HG03460 (cell line): ENCODE measurements at regions not wholly inside any gene's neighbourhood (a gene's known extent, or its start where the extent isn't known, plus 50 kb on each side); places are given as distances from the start of the nearest gene placed in this dataset.

Experiments
- ATAC-seq: cut with Tn5 transposase; IDR thresholded peaks from one replicate; pipeline ENCODE4 v1.9.1; 2021; ENCODE audit not compliant: unreplicated experiment

DNA sequence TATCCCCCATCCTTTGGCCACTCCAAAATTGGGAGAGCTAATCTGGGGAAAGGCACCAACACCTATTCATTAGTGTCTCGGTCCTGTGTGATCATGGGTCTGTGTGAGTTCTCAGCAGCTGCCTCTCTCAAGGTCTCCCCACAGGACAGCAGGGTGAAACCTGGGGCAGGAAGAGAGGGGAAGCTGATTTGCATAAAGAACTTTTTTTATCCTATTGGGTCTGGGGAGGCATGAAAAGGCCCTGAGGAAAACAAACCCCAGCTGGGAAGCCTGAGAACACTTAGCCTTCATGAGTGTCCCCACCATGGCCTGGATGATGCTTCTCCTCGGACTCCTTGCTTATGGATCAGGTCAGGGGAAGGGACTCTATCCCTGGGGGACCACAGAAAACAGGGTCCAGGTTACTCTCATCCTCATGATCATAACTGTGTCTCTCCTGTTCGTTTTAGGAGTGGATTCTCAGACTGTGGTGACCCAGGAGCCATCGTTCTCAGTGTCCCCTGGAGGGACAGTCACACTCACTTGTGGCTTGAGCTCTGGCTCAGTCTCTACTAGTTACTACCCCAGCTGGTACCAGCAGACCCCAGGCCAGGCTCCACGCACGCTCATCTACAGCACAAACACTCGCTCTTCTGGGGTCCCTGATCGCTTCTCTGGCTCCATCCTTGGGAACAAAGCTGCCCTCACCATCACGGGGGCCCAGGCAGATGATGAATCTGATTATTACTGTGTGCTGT, 116.0 kb upstream of the TOP3B start:
- ATAC-seq = no peak

GRCh38 chr22:22097727-22098228, 115.2 kb upstream of the TOP3B start:
- ATAC-seq = no peak

- no peak for ATAC-seq
Measured at GRCh38 chr22:22094921-22095320, 112.3 kb upstream of the TOP3B start.

DNA sequence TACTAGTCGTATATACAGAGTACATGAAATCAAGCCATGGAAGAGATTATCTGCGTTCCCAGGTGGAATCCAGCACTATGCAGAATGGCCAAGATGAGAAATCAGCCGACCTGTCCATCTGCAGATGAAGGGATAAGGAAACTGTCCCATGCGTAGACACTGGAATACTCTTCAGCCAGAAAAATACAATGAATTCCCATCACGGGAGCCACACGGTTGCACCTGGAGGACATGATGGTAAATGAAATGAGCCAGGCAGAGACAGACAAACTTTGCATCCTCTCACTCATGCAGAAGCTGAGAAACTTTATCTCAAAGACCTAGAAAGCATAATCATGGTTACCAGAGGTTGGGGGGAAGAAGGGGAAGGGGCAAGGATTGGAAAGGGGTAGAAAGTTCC, 111.9 kb upstream of the TOP3B start:
- ATAC-seq = no peak

- no peak for ATAC-seq
Measured at GRCh38 chr22:22093743-22094142, 111.2 kb upstream of the TOP3B start.

DNA sequence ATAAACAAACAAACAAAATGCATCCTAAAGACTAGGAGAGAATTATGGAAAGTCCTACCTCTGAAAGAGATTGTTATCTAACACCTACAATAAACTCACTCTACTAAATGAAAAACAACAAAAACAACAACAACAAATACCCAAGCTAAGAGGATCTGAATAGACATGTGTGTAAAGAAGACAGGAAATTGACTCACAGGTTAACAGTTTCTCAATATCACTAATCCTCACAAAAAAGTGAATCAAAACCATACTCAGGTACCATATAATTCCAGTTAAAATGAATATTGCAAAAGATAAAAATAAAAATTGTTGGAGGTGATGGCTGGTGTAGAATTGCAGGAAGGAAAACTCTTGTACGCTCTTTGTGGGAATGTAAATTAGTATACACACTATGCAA, 110.4 kb upstream of the TOP3B start:
- ATAC-seq = no peak

GRCh38 chr22:22092101-22092500, 109.5 kb upstream of the TOP3B start:
- no peak for ATAC-seq

- no peak for ATAC-seq
Measured at GRCh38 chr22:22091400-22091878, 108.9 kb upstream of the TOP3B start.

DNA sequence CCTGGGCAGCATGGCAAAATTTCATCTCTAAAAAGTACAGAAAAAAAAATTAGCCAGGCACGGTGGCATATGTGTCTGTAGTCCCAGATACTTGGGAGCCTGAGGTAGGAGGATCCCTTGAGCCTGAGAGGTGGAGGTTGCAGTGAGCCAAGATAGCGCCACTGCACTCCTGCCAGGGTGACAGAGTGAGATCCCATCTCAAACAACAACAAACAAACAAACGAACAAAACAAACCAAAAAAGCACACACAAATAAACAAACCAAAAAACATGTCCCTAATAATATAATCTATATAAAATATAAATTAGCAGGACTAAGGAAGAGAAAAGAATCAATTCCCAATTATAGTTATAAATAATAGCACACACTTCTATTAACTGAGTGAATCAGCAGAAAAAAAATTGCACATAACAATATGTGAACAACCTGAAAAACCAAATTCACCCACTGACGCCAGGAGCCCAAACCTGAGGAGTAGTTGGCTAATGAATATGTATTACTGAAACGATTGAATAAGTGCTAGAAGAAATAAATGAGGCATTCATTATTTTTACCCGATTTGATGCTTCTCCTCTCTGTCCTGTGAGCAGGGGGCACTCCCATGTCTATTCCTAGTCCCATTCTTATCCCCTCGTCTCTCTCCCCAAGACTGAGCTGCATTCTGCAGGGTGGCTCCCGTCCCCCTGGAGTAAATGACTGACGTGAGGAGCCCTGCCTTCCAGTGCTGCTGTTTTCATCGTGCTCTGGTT, 108.2 kb upstream of the TOP3B start:
- no peak for ATAC-seq

DNA sequence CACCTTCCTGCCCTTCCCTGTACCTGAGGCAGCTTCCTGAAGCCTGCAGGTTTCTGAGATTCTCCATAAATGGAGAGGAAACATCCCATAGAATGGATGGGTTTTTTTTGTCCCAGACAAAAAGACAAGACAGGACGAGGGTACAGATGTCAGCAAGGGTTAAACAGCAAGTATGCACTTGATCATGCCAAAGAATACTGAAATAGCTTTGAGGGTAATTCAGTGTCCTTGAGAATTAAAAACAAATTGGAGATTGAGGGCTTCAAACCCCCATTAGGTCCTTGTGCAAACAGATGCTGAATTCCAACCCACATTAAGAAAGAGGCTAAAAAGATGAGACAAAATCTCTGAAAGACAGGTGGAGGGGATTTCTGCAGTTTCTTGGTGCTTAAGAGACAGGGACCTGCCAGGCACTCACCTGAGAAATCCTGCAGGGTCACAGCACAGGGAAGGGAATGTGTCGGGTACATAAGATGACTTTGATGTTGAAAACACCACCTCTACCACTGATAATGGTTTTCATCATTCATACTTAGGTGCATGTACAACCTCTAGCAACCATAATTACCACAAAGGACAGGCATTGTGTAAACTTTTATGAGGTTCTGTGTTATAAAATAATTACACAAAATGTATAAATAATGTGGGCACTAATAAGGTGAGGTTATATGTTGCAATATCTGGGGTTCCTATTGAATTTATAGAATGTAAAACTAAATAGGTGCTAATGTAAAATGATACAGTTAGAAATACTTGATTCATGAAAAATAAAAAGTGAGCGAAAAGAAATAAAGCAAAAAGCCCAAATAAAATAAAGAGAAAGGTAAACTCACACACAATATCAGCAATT, 107.1 kb upstream of the TOP3B start:
- no peak for ATAC-seq

GRCh38 chr22:22088658-22089458, 106.3 kb upstream of the TOP3B start:
- no peak for ATAC-seq

GRCh38 chr22:22087854-22088657, 105.5 kb upstream of the TOP3B start:
- ATAC-seq = no peak

DNA sequence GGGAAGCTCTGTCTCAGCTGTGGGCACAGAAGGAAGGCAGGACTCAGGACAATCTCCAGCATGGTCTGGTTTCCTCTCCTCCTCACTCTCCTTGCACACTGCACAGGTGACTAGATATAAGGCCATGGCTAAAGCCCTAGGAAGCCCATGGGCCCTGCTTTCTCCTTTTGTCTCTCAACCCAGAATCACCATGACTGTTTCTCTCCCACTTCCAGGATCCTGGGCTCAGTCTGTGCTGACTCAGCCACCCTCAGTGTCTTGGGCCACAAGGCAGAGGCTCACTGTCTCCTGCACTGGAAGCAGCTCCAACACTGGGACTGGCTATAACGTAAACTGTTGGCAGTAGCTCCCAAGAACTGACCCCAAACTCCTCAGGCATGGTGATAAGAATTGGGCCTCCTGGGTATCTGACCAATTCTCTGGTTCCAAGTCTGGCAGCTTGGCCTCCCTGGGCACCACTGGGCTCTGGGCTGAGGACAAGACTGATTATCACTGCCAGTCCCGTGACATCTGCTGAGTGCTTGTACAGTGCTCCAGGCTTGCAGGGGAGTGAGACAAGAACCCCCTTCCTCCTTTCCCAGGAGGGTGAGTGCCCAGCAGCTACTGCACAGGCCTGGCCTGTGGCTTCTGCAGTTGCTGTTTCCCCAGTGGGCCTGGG, 104.0 kb upstream of the TOP3B start:
- no peak for ATAC-seq

- no peak for ATAC-seq
Measured at GRCh38 chr22:22085702-22086500, 103.3 kb upstream of the TOP3B start.

GRCh38 chr22:22084089-22084711, 101.6 kb upstream of the TOP3B start:
- no peak for ATAC-seq

DNA sequence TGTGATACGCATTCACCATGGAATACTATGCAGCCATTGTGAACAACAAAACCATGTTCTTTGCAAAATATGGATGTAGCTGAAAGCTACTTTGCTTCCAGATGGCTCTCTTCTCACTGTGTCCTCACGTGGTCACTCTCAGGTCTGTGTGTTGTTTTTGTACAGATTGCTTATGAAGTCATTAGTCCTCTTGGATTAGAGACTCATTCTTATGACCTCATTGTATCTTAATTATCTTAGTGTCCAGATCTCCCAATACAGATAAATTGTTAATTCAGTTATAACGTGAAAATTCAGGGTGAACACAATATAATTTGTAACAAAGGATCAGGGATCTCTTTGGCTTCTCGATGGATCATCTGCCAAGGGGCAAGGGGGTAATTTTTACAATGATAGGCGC, 100.4 kb upstream of the TOP3B start:
- ATAC-seq = no peak

- no peak for ATAC-seq
Measured at GRCh38 chr22:22082229-22082835, 99.7 kb upstream of the TOP3B start.
